Endothelial cell of umbilical vein (primary cell): ENCODE measurements at regions not wholly inside any gene's neighbourhood (a gene's known extent, or its start where the extent isn't known, plus 50 kb on each side); places are given as distances from the start of the nearest gene placed in this dataset.

Source experiments
- BruUV-seq: library from RNA; stranded (reverse); fragments of 400-500 nt; replicated peaks from 2 replicates; lab custom pipeline; 2021; lab: Mats Ljungman, UMichigan
- CTCF ChIA-PET: fragments of 300-600, 350-600 bp; sonication (Branson Sonifier 250); formaldehyde crosslinking; loops from one replicate; lab custom pipeline; 2021; ENCODE audit warnings: antibody characterized with exemption, inconsistent platforms; lab: Charles Lee
- POLR2A ChIA-PET: fragments of 300-600, 350-600 bp; sonication (Branson Sonifier 250); formaldehyde crosslinking; loops from one replicate; lab custom pipeline; 2021; ENCODE audit warnings: antibody characterized with exemption, inconsistent platforms; lab: Charles Lee
- DNase-seq: peaks from one replicate; pipeline ENCODE4 v3.0.0-alpha.2; 2011; ENCODE audit warnings: low read depth, low spot score
- FAIRE-seq: peaks from 2 replicates; lab custom pipeline; 2011; peaks lifted over from hg19 to GRCh38; lab: Jason Lieb, UNC
- H2AFZ ChIP-seq: 2 replicates; pipeline ENCODE4 v1.6.0; 2012; ENCODE audit warnings: low read depth, low read length, control low read depth, inconsistent platforms
- H3K27ac ChIP-seq: 2 replicates; pipeline ENCODE4 v1.5.1; 2011; ENCODE audit warnings: low read depth, mild to moderate bottlenecking, control low read depth, low read length, moderate library complexity; ENCODE audit not compliant: insufficient read depth
- H3K27me3 ChIP-seq, 2 experiments: 2 replicates each; pipeline versions ENCODE4 v1.6.0 to v1.6.1; 2011; ENCODE audit warnings: low read length in 2 of 2, mixed read lengths in 1 of 2; ENCODE audit not compliant: control insufficient read depth in 2 of 2, insufficient read depth in 2 of 2
- H3K36me3 ChIP-seq, 2 experiments: 2 replicates in 1 of 2; 3 replicates in 1 of 2; pipeline ENCODE4 v1.5.1; 2011; ENCODE audit warnings: low read length in 2 of 2, mild to moderate bottlenecking in 1 of 2, moderate library complexity in 1 of 2; ENCODE audit not compliant: control insufficient read depth in 2 of 2, insufficient read depth in 2 of 2; ENCODE audit errors: extremely low read depth in 1 of 2
- H3K4me1 ChIP-seq: 3 replicates; pipeline ENCODE4 v1.5.1; 2011; ENCODE audit warnings: mild to moderate bottlenecking, low read length; ENCODE audit not compliant: control insufficient read depth, insufficient read depth; ENCODE audit errors: extremely low read depth
- H3K4me2 ChIP-seq: 2 replicates; pipeline ENCODE4 v1.6.1; 2011; ENCODE audit warnings: low read length, control low read depth, mixed read lengths; ENCODE audit not compliant: insufficient read depth
- H3K4me3 ChIP-seq, 3 experiments: fragments of 200-600 bp in 1 of 3; sonication (generic), shearing (Covaris generic) in 1 of 3; replicated peaks in 1 of 3; 2 replicates each; pipeline ENCODE4 v1.5.1; 2011 to 2016; ENCODE audit warnings: control low read depth in 3 of 3, low read length in 3 of 3, mild to moderate bottlenecking in 2 of 3, inconsistent platforms in 1 of 3, low read depth in 1 of 3, moderate library complexity in 1 of 3; ENCODE audit not compliant: insufficient read depth in 1 of 3
- H3K79me2 ChIP-seq: 2 replicates; pipeline ENCODE4 v1.6.0; 2012; ENCODE audit warnings: low read length, inconsistent platforms; ENCODE audit not compliant: control insufficient read depth, insufficient read depth
- H3K9ac ChIP-seq: replicated peaks from 2 replicates; pipeline ENCODE3; 2011; ENCODE audit warnings: low read length, control low read depth; ENCODE audit not compliant: insufficient read depth; ENCODE audit errors: extremely low read depth
- H3K9me1 ChIP-seq: replicated peaks from 3 replicates; pipeline ENCODE4 v1.6.0; 2011; ENCODE audit warnings: mild to moderate bottlenecking, low read length; ENCODE audit not compliant: control insufficient read depth, insufficient read depth; ENCODE audit errors: extremely low read depth
- H3K9me3 ChIP-seq: replicated peaks from 2 replicates; pipeline ENCODE4 v1.5.1; 2012; ENCODE audit warnings: low read length, inconsistent platforms; ENCODE audit not compliant: control insufficient read depth, insufficient read depth
- H4K20me1 ChIP-seq: replicated peaks from 2 replicates; pipeline ENCODE3; 2011; ENCODE audit warnings: mild to moderate bottlenecking, low read length; ENCODE audit not compliant: control insufficient read depth, insufficient read depth; ENCODE audit errors: extremely low read depth
- CTCF ChIP-seq, 2 donors: IDR thresholded peaks; 1 replicate in 1 of 2; 2 replicates in 1 of 2; pipeline ENCODE4 v1.5.1; 2011; ENCODE audit warnings: low read length in 2 of 2, mild to moderate bottlenecking in 2 of 2, moderate library complexity in 2 of 2, control low read depth in 1 of 2, inconsistent platforms in 1 of 2, low read depth in 1 of 2; ENCODE audit not compliant: insufficient read depth in 1 of 2; ENCODE audit errors: extremely low read depth in 1 of 2
- FOS ChIP-seq: IDR thresholded peaks from 2 replicates; pipeline ENCODE4 v1.6.1; 2011; ENCODE audit warnings: mild to moderate bottlenecking, low read length, moderate library complexity, borderline replicate concordance; ENCODE audit not compliant: insufficient read depth
- GATA2 ChIP-seq: IDR thresholded peaks from 2 replicates; pipeline ENCODE4 v1.7.0; 2011; ENCODE audit warnings: low read depth, mild to moderate bottlenecking, moderate library complexity, mixed read lengths, low read length; ENCODE audit not compliant: insufficient read length, insufficient read depth
- JUN ChIP-seq: IDR thresholded peaks from 2 replicates; pipeline ENCODE4 v1.6.1; 2011; ENCODE audit warnings: borderline replicate concordance, low read depth; ENCODE audit not compliant: insufficient read length, insufficient read depth
- MAX ChIP-seq: IDR thresholded peaks from 2 replicates; pipeline ENCODE4 v1.6.1; 2011; ENCODE audit not compliant: insufficient read depth, insufficient read length
- MYC ChIP-seq: IDR thresholded peaks from one replicate; pipeline ENCODE4 v1.6.1; 2011; ENCODE audit warnings: mild to moderate bottlenecking, low read depth, low read length
- dilution Hi-C: fragments of 300-500 bp; cut with MboI; formaldehyde crosslinking; loops from one replicate; pipeline ENCODE4 v1.15.0; 2019; ENCODE audit warnings: low sequenced_read_pairs; ENCODE audit not compliant: extremely low pct_ligation_motif_present
- intact Hi-C: fragments of 100-400 bp; cut with micrococcal nuclease; formaldehyde crosslinking; loops from one replicate; pipeline ENCODE4 v1.10.0; 2022

DNA sequence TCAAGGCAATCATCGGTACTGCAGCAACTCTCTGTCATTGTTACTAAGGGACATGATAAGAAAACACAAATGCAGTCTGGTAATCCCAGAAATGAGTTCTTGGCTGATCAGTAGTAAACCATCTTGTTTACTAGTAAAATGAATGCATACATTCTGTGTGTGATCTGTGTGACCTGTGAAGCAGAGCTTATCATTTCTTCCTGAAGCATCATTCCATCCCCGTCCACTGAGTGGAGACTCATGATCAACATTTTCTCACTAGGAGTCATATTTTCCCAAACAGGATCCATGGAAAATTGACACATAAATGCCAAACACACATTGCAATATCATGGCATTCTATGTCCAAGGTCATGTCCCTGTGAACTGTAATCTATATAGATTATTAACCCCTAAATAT lies 226.1 kb downstream of the ANKRD50 start:
- Histone ChIP-seq H3K4me1 (peaks cover 7% of the 10 kb centered on the region), H3K27me3 (no peaks in the 10 kb centered on the region), H3K4me2 (no peak overlapping the region), H3K36me3 (no peaks in the 10 kb centered on the region), H3K9ac (no peak overlapping the region), H4K20me1 (no peaks in the 10 kb centered on the region), H3K27ac (no peak overlapping the region), H3K4me3 (no peak overlapping the region), H3K79me2 (no peaks in the 10 kb centered on the region), H3K9me1 (no peaks in the 10 kb centered on the region), H2AFZ (no peak overlapping the region), H3K9me3 (no peaks in the 10 kb centered on the region)
- BruUV-seq: no TSS peak
- intact Hi-C loops (no loop called here), dilution Hi-C loops (no loop called here)
- no peak for TF ChIP-seq MYC
- TF ChIP-seq JUN: no peak
- no peak for TF ChIP-seq FOS
- TF ChIP-seq MAX: no peak
- TF ChIP-seq GATA2: no peak
- TF ChIP-seq CTCF (IDR thresholded peaks at IDR 0.05; ENCODE audit: extremely low read depth in 1 of 2, insufficient read depth in 1 of 2, low read depth in 1 of 2, low read length in 2 of 2): no peak
- POLR2A ChIA-PET: no interaction called here
- FAIRE-seq (no peak), DNase-seq (no peak)
- CTCF ChIA-PET: interaction anchor here (0.6 to 1.0 kb wide), 3 partner anchors 8 to 152 kb away, joined by 3 read pairs; no protein-coding TSS in a partner anchor
